ENCODE measurements at regions not wholly inside any gene's neighbourhood (a gene's known extent, or its start where the extent isn't known, plus 50 kb on each side); places are given as distances from the start of the nearest gene placed in this dataset.
"Not testable (repeated sequence)": the region's sequence is repeated elsewhere in the genome, so short reads cannot be mapped to it uniquely, and the experiment has no call there.

- H3K36me3 ChIP-seq; intact Hi-C loops (cut with DNase I); H3K9ac ChIP-seq (ENCODE audit: low read depth in 2 of 2, low read length in 2 of 2); H3K4me1 ChIP-seq; H3K27ac ChIP-seq; H3K27me3 ChIP-seq; H3K4me3 ChIP-seq; DNase-seq; H3K9me3 ChIP-seq: not testable (repeated sequence)
Observed at GRCh38 chr16:32152434-32152833, 100.7 kb upstream of the TP53TG3D start.

DNA sequence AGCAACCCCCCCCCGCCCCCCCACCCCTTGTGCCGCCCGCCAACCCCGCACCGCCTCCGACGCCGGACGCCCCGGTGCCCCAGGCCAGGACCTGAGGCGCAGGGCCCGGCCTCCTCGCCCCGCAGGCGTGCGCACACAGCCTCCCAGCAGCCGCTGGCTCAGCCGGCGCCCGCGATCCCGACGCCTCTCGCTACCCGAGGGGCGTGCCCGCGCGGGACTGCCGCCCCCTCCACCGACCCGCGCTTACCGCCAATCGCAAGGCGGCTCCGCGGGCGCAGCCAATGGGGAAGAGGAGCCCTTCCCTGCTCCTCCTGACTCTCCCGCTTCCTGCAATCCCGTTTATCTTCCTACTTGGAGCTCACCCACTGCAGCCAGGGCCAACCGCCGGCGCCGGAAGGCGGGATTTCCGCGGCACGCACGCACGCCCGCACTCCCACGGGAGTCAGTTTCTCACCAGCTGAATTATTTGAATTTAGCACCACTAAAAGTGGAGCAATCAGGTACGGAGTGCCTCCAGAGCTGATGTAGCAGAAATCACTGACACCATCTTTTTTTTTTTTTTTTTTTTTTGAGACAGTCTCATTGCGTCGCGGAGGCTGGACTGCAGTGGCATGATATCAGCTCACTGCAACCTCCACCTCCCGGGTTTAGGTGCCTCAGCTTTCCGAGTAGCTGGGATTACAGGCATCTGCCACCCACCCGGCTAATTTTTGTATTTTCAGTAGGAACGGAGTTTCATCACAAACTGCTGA, 65.0 kb upstream of the TP53TG3D start:
- H3K4me3 ChIP-seq; intact Hi-C loops (cut with DNase I); H3K36me3 ChIP-seq; H3K4me1 ChIP-seq; H3K27me3 ChIP-seq; DNase-seq; H3K27ac ChIP-seq; H3K9me3 ChIP-seq; H3K9ac ChIP-seq (ENCODE audit: low read depth in 2 of 2, low read length in 2 of 2): not testable (repeated sequence)

DNA sequence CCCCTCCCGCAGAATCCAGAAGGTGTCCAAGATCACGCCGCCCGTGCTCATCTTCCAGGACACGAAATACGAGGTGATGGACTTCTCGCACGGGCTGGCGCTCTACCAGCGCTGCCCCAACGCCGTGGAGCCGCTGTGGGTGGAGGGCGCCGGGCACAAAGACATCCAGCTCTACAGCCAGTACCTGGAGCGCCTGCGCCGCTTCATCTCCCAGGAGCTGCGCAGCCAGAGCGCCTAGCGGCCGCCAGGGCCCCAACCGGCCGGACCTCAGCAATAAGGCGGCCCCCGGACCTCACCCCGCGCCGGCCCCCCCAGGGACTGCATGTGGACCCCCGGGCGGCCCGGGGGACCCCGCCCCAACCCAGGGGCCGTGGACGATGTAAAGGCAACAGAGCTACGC, 50.5 kb upstream of the TP53TG3D start:
- H3K4me3 ChIP-seq; H3K4me1 ChIP-seq; H3K36me3 ChIP-seq; H3K9me3 ChIP-seq; DNase-seq; H3K27me3 ChIP-seq; H3K9ac ChIP-seq (ENCODE audit: low read depth in 2 of 2, low read length in 2 of 2); H3K27ac ChIP-seq; intact Hi-C loops (cut with DNase I): not testable (repeated sequence)

All from colonic mucosa (tissue), 4 donors.